HCT116 (cell line): ENCODE measurements at regions not wholly inside any gene's neighbourhood (a gene's known extent, or its start where the extent isn't known, plus 50 kb on each side); places are given as distances from the start of the nearest gene placed in this dataset.

Experiments
- ATAC-seq: fragments of 200-7000 bp; cut with Tn5 transposase; 2 replicates; pipeline ENCODE4 v1.9.1; 2020; ENCODE audit warnings: mild to moderate bottlenecking, moderate library complexity
- BruUV-seq: library from RNA; stranded (reverse); fragments of 400-500 nt; replicated peaks from 2 replicates; lab custom pipeline; 2021; lab: Mats Ljungman, UMichigan
- CTCF ChIA-PET: fragments of 300-600 bp; sonication (Branson Sonifier 250); formaldehyde crosslinking; loops from one replicate; lab custom pipeline; 2021; ENCODE audit warnings: antibody characterized with exemption; lab: Charles Lee
- POLR2A ChIA-PET: fragments of 300-600, 350-600 bp; sonication (Branson Sonifier 250); formaldehyde crosslinking; loops from one replicate; lab custom pipeline; 2021; ENCODE audit warnings: antibody characterized with exemption; lab: Charles Lee
- RAD21 ChIA-PET, 2 experiments: fragments of 300-600 bp; sonication (Branson Sonifier 250); formaldehyde crosslinking; loops; one replicate each; lab custom pipeline; 2023; ENCODE audit warnings: low total read pairs in 2 of 2; ENCODE audit not compliant: uncharacterized antibody in 2 of 2, unreplicated experiment in 2 of 2, low non-redundant PET in 1 of 2; lab: Charles Lee
- DNase-seq: peaks from one replicate; pipeline ENCODE4 v3.0.0-alpha.2; 2010; ENCODE audit warnings: low read depth, low spot score
- H2AFZ ChIP-seq: fragments of 200-600 bp; shearing (Covaris generic), sonication (generic); 2 replicates; pipeline ENCODE4 v1.6.1; 2017; ENCODE audit warnings: low read depth, mixed run types, mixed read lengths, antibody characterized with exemption, low read length; ENCODE audit not compliant: poor library complexity, severe bottlenecking
- H3K27ac ChIP-seq: 2 replicates; pipeline ENCODE4 v1.5.1; 2012; ENCODE audit warnings: low read depth, low read length
- H3K27me3 ChIP-seq: fragments of 200-600 bp; sonication (generic); 2 replicates; pipeline ENCODE4 v1.6.1; 2016; ENCODE audit warnings: mixed run types, low read length, mixed read lengths; ENCODE audit not compliant: insufficient read depth
- H3K36me3 ChIP-seq, 2 experiments: fragments of 200-500 bp in 1 of 2; fragments of 200-600 bp in 1 of 2; sonication (Bioruptor generic) in 1 of 2; sonication (generic) in 1 of 2; 2 replicates each; pipeline versions ENCODE4 v1.5.1 to v1.6.1; 2014 to 2016; ENCODE audit warnings: low read length in 2 of 2, inconsistent platforms in 1 of 2, mixed read lengths in 1 of 2, mixed run types in 1 of 2; ENCODE audit not compliant: insufficient read depth in 2 of 2, control insufficient read depth in 1 of 2
- H3K4me1 ChIP-seq, 2 experiments: fragments of 200-600 bp in 1 of 2; sonication (generic) in 1 of 2; 2 replicates each; pipeline versions ENCODE4 v1.5.1 to v1.6.1; 2012 to 2017; ENCODE audit warnings: low read length in 2 of 2, inconsistent platforms in 1 of 2, mild to moderate bottlenecking in 1 of 2, mixed read lengths in 1 of 2, mixed run types in 1 of 2, moderate library complexity in 1 of 2; ENCODE audit not compliant: insufficient read depth in 2 of 2, control insufficient read depth in 1 of 2
- H3K4me2 ChIP-seq: fragments of 200-600 bp; sonication (generic); 2 replicates; pipeline ENCODE4 v1.6.1; 2017; ENCODE audit warnings: mixed run types, low read length, mixed read lengths
- H3K4me3 ChIP-seq, 2 experiments: fragments of 200-600 bp in 1 of 2; sonication (generic) in 1 of 2; replicated peaks in 1 of 2; 2 replicates each; pipeline ENCODE4 v1.5.1; 2011 to 2016; ENCODE audit warnings: low read length in 2 of 2, control low read depth in 1 of 2, low read depth in 1 of 2, mild to moderate bottlenecking in 1 of 2, mixed read lengths in 1 of 2, mixed run types in 1 of 2
- H3K79me2 ChIP-seq: fragments of 200-600 bp; sonication (generic); 2 replicates; pipeline ENCODE4 v1.6.1; 2017; ENCODE audit warnings: mild to moderate bottlenecking, mixed run types, low read length, moderate library complexity, mixed read lengths; ENCODE audit not compliant: insufficient read depth
- H3K9ac ChIP-seq: fragments of 200-600 bp; sonication (generic); 2 replicates; pipeline ENCODE4 v1.6.1; 2016; ENCODE audit warnings: low read length, mixed read lengths
- H3K9me2 ChIP-seq: fragments of 200-600 bp; sonication (generic), shearing (Covaris generic); 2 replicates; pipeline ENCODE4 v1.6.1; 2017; ENCODE audit warnings: mixed run types, mild to moderate bottlenecking, moderate library complexity; ENCODE audit not compliant: insufficient read depth
- H3K9me3 ChIP-seq, 2 experiments: fragments of 200-500 bp in 1 of 2; fragments of 200-600 bp in 1 of 2; sonication (Bioruptor generic) in 1 of 2; sonication (generic) in 1 of 2; 2 replicates each; pipeline ENCODE4 v1.6.1; 2014 to 2017; ENCODE audit warnings: low read length in 2 of 2, mixed read lengths in 2 of 2, inconsistent platforms in 1 of 2, low read depth in 1 of 2, mild to moderate bottlenecking in 1 of 2, mixed run types in 1 of 2, moderate library complexity in 1 of 2; ENCODE audit not compliant: control insufficient read depth in 1 of 2, insufficient read depth in 1 of 2
- H4K20me1 ChIP-seq: fragments of 200-600 bp; sonication (generic), shearing (Covaris generic); 2 replicates; pipeline ENCODE4 v1.6.1; 2017; ENCODE audit warnings: mixed run types, mild to moderate bottlenecking, moderate library complexity; ENCODE audit not compliant: insufficient read depth
- CBX3 ChIP-seq: IDR thresholded peaks from 2 replicates; pipeline ENCODE4 v1.6.1; 2012; ENCODE audit warnings: low read depth
- CEBPB ChIP-seq: IDR thresholded peaks from 2 replicates; pipeline ENCODE4 v1.6.1; 2012; ENCODE audit warnings: low read depth
- CTCF ChIP-seq, 3 experiments: fragments of 200-600 bp in 1 of 3; sonication (generic) in 1 of 3; IDR thresholded peaks in 2 of 3; conservative IDR thresholded peaks in 1 of 3; 2 replicates each; pipeline ENCODE4 v1.5.1; 2012 to 2017; ENCODE audit warnings: low read depth in 2 of 3, low read length in 2 of 3, antibody characterized with exemption in 1 of 3, borderline replicate concordance in 1 of 3, control low read depth in 1 of 3, mild to moderate bottlenecking in 1 of 3, mixed read lengths in 1 of 3, mixed run types in 1 of 3, moderate library complexity in 1 of 3; ENCODE audit not compliant: insufficient read depth in 1 of 3
- MAX ChIP-seq: IDR thresholded peaks from 2 replicates; pipeline ENCODE4 v1.6.1; 2012
- RAD21 ChIP-seq: IDR thresholded peaks from 2 replicates; pipeline ENCODE4 v1.6.1; 2012; ENCODE audit warnings: low read depth, mild to moderate bottlenecking
- SRF ChIP-seq: IDR thresholded peaks from 2 replicates; pipeline ENCODE4 v1.6.1; 2012; ENCODE audit warnings: low read depth
- intact Hi-C: fragments of 100-400 bp; cut with micrococcal nuclease; formaldehyde crosslinking; loops from 2 replicates; pipeline ENCODE4 v1.10.0; 2022

DNA sequence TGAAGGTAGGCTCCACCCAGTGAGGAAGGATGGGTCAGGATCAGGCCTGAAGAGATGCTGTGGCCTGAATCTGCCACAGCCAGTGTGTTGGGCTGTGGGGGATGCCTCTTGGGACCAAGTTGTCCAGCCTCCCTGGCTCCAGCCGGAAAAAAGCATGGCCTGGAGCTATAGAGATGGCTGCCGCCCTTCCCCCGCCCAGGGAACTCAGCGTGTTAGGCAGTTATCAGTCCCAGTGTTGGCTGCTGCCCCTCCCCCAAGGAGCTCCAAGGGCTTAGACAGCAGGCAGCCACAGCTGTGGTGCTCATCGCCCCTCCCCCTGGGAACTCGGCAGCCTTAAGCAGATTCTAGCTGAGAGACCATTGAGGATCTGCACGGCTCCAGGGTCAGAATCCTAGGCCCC is 158.0 kb downstream of the CAPZA3 start:
- ChIA-PET POLR2A (no interaction called here), CTCF (no interaction called here), RAD21 (no interaction called here)
- H3K4me2 ChIP-seq, result no peak overlapping the region
- DNase-seq (no peak), ATAC-seq (no peak)
- H3K4me1 ChIP-seq, result no peaks in the 10 kb centered on the region
- H4K20me1 ChIP-seq, result no peaks in the 10 kb centered on the region
- no TSS peak for BruUV-seq
- no peaks in the 10 kb centered on the region for H3K79me2 ChIP-seq
- H3K4me3 ChIP-seq, result no peak overlapping the region
- no peak overlapping the region for H3K9ac ChIP-seq
- H3K27ac ChIP-seq, result no peak overlapping the region
- no peaks in the 10 kb centered on the region for H3K9me3 ChIP-seq
- no peaks in the 10 kb centered on the region for H3K9me2 ChIP-seq
- no peak overlapping the region for H2AFZ ChIP-seq
- intact Hi-C loops, result no loop called here
- TF ChIP-seq MAX (no peak), CTCF (IDR thresholded peaks at IDR 0.05 in 2 of 3, conservative IDR thresholded peaks at IDR 0.05 in 1 of 3; ENCODE audit: borderline replicate concordance in 1 of 3, insufficient read depth in 1 of 3, low read depth in 2 of 3, low read length in 2 of 3) (no peak)
- no peaks in the 10 kb centered on the region for H3K27me3 ChIP-seq
- H3K36me3 ChIP-seq, result no peaks in the 10 kb centered on the region

DNA sequence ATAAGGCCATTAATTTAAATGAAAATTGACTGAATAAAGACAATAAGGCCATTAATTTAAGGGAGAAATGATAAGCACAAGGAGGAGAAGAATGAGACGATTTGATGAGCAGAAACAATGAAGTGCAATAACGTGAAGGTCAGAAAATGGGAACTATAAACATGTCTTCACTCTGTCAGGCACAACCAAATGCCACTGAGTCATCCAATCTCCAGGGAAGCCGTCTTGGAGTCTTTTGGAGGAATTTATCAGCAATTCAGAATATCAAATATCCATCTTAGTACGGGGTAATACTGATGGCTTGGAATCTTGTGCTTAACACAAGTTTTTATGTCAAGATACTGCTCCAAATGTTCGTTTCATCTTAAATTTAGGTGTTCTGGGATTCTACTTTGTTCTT is 159.9 kb downstream of the CAPZA3 start:
- DNase-seq, result no peak
- no peak overlapping the region for H3K27ac ChIP-seq
- POLR2A ChIA-PET, result no interaction called here
- no peak overlapping the region for H2AFZ ChIP-seq
- no peak for ATAC-seq
- no peaks in the 10 kb centered on the region for H3K27me3 ChIP-seq
- H4K20me1 ChIP-seq, result no peaks in the 10 kb centered on the region
- H3K79me2 ChIP-seq, result no peaks in the 10 kb centered on the region
- no peaks in the 10 kb centered on the region for H3K4me1 ChIP-seq
- H3K9me3 ChIP-seq, result no peaks in the 10 kb centered on the region
- H3K9me2 ChIP-seq, result no peaks in the 10 kb centered on the region
- H3K4me3 ChIP-seq, result no peak overlapping the region
- H3K9ac ChIP-seq, result no peak overlapping the region
- no TSS peak for BruUV-seq
- no peaks in the 10 kb centered on the region for H3K36me3 ChIP-seq
- intact Hi-C loops, result no loop called here
- TF ChIP-seq CEBPB, result no peak
- TF ChIP-seq SRF, result no peak
- no peak for TF ChIP-seq RAD21
- no peak for TF ChIP-seq CBX3
- H3K4me2 ChIP-seq, result no peak overlapping the region
- CTCF ChIA-PET, result no interaction called here
- RAD21 ChIA-PET, result no interaction called here
